Lower leg skin (tissue), 4 donors: ENCODE measurements at regions not wholly inside any gene's neighbourhood (a gene's known extent, or its start where the extent isn't known, plus 50 kb on each side); places are given as distances from the start of the nearest gene placed in this dataset.

Experiments used
- DNase-seq, 2 donors: peaks; one replicate each; pipeline ENCODE4 v3.0.0-alpha.2; 2019; ENCODE audit warnings: low spot score in 2 of 2
- H3K4me3 ChIP-seq: fragments of 200-600 bp; sonication (generic); 2 replicates; pipeline ENCODE4 v1.5.1; 2017; ENCODE audit warnings: mild to moderate bottlenecking, low read depth; ENCODE audit not compliant: poor library complexity, severe bottlenecking
- POLR2A ChIP-seq, 2 donors: fragments of 450-650 bp; IDR thresholded peaks; one replicate each; pipeline ENCODE4 v1.6.1; 2016 to 2017; ENCODE audit warnings: antibody characterized with exemption in 2 of 2, mild to moderate bottlenecking in 1 of 2, moderate library complexity in 1 of 2
- WGBS, 2 donors: methylation state at CpG; one replicate each; pipeline ENCODE4 v1.1.5; 2018; 5-methylcytosine and 5-hydroxymethylcytosine counted together
- intact Hi-C: fragments of 100-400 bp; cut with DNase I; formaldehyde crosslinking; loops from one replicate; pipeline ENCODE4 v1.15.0; 2023; ENCODE audit warnings: low total_unique reads
- TF ChIP-seq, protein P1 (sequence below), 3 donors: fragments of 450-650 bp; IDR thresholded peaks; one replicate each; pipeline ENCODE4 v1.5.1; 2016; ENCODE audit warnings: antibody characterized with exemption in 3 of 3, mild to moderate bottlenecking in 3 of 3, moderate library complexity in 2 of 3

DNA sequence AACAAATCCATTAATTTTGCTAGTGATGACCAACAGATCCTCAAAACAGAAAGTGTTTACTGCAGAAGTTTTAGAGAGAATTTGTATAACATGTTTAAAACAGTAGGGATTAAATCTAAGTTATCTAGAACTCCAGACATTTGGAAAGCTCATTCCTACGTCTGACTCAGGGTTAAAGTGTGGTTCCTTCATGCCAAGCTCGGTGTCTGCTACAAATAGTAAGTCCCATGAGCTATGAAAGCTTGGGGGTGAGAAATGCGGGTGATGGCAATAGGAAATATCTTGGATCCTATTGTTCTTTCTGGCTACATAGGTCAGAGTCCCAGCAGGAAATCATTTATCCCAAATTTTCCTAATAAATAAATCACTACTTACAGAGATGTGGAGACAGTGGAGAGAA, 867.1 kb downstream of the UQCRFS1 start:
- intact Hi-C loops: no loop called here
- WGBS, 2 donors: 62 to 66% methylated on average over 3 of the region's 3 CpGs
- no peak for TF ChIP-seq POLR2A (IDR thresholded peaks at IDR 0.05)
- TF ChIP-seq, protein P1, sequence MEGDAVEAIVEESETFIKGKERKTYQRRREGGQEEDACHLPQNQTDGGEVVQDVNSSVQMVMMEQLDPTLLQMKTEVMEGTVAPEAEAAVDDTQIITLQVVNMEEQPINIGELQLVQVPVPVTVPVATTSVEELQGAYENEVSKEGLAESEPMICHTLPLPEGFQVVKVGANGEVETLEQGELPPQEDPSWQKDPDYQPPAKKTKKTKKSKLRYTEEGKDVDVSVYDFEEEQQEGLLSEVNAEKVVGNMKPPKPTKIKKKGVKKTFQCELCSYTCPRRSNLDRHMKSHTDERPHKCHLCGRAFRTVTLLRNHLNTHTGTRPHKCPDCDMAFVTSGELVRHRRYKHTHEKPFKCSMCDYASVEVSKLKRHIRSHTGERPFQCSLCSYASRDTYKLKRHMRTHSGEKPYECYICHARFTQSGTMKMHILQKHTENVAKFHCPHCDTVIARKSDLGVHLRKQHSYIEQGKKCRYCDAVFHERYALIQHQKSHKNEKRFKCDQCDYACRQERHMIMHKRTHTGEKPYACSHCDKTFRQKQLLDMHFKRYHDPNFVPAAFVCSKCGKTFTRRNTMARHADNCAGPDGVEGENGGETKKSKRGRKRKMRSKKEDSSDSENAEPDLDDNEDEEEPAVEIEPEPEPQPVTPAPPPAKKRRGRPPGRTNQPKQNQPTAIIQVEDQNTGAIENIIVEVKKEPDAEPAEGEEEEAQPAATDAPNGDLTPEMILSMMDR (IDR thresholded peaks at IDR 0.05): no peak
- H3K4me3 ChIP-seq: no peak overlapping the region
- no peak for DNase-seq

DNA sequence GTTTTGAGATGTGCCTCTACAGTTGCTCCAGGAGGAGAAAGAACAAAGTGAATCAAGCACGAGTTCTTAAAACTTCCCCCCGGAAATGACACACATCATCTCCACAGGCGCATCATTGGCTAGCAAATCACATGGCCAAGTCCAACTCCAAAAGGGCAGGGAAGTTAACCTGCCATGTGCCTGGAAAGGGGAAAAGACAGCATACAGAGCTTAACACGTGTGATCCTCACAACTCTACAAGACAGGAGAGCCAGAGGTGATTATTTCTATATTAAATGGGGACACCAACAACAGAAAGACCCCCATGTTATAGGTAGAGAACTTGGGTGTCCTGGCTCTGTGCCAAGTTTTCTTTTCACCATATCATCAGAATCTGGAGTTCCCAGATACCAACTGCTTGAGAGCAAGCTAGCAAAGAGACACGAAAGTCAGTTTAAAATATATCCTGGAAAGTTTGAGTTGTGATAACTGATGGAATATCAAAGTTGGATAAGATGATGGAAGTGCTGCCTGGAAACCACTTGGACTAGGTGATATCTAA, 871.1 kb downstream of the UQCRFS1 start:
- intact Hi-C loops: no loop called here
- no peak overlapping the region for H3K4me3 ChIP-seq
- DNase-seq: no peak
- TF ChIP-seq POLR2A (IDR thresholded peaks at IDR 0.05): no peak
- TF ChIP-seq, protein P1 (IDR thresholded peaks at IDR 0.05): no peak
- WGBS, 2 donors: 79 to 89% methylated on average over 5 of the region's 5 CpGs

DNA sequence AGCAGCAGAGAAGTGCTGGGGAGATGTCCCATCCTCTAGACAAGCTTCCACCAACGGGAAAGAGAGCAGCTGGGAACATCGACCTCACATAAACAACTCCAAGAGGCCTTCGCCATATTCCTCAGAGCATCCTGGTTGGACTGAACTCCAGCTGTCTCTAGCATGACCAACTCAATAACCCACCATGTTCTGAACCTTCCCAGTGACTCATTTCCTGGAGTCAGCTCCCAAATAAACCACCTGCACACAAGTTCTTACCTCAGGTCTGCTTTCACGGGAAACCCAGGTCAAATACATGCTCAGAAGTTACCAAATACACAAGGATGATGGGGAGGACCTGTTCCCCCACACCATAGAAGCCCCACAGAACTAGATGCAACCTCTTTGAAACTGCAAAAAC, 878.5 kb downstream of the UQCRFS1 start:
- intact Hi-C loops: no loop called here
- 81 to 84% methylated on average over 4 of the region's 4 CpGs for WGBS, 2 donors
- no peak for DNase-seq
- H3K4me3 ChIP-seq: no peak overlapping the region
- TF ChIP-seq POLR2A (IDR thresholded peaks at IDR 0.05): no peak
- TF ChIP-seq, protein P1 (IDR thresholded peaks at IDR 0.05): no peak

DNA sequence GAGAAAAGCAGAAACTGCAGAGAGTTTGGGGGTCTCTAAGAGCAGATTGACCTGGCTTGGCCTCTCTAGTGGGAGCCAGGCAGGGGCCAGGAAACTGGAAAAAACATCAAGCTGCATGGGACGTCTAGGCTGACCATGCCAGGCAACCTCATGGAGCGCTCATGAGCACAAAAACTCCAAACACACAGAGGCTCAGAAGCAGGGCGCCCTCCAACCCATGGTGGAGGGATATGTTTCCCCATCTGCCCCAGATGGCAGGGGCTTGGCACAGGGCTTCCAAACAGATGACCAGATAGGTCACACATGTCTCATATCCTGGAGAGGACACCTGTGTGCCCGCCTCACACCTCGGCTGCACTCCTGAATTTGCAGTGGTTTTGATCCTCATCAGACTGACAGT, 879.0 kb downstream of the UQCRFS1 start:
- DNase-seq: no peak
- intact Hi-C loops: no loop called here
- 77 to 92% methylated on average over 5 of the region's 5 CpGs for WGBS, 2 donors
- no peak overlapping the region for H3K4me3 ChIP-seq
- TF ChIP-seq POLR2A (IDR thresholded peaks at IDR 0.05): no peak
- TF ChIP-seq, protein P1 (IDR thresholded peaks at IDR 0.05): no peak

DNA sequence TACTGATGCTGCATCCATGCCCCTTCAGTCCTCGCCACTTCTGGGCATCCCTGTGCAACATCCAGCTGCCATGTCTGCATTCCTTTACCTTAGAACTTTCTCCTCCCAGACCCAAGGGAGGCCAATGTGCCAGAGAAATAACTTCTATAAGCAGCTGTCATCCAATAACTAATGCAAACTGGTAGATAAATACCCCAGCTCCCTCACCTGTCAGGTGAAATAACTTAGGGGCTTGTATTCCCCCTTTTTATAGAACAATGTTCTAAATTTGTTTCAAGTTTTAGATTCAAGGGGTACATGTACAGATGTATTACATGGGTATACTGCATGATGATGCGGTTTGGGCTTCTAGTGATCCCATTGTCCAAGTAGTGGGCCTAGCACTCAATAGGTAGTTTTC, 880.1 kb downstream of the UQCRFS1 start:
- no peak for DNase-seq
- H3K4me3 ChIP-seq: no peak overlapping the region
- 84 to 90% methylated on average over 2 of the region's 2 CpGs for WGBS, 2 donors
- TF ChIP-seq POLR2A (IDR thresholded peaks at IDR 0.05): no peak
- TF ChIP-seq, protein P1 (IDR thresholded peaks at IDR 0.05): no peak
- intact Hi-C loops: no loop called here

DNA sequence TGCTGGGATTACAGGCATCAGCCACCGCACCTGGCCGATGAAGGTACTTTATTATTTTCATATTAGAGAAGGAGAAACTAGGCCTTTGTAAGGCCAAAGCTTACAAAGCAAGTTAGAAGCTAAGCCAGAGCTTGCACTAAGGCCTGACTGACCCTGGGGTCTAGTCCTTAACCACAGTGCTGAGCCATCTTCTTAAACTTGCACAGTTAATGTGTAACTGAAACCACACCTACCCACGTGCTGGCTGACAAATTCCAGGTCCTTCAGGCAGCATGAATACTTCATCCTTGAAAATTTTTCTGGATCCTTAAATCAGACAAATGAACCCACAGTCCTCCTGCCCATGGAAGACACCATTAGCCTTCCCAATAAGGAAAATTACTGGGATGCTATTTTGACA, 880.6 kb downstream of the UQCRFS1 start:
- WGBS, 2 donors: 85 to 89% methylated on average over 3 of the region's 3 CpGs
- DNase-seq: no peak
- H3K4me3 ChIP-seq: no peak overlapping the region
- TF ChIP-seq POLR2A (IDR thresholded peaks at IDR 0.05): no peak
- TF ChIP-seq, protein P1 (IDR thresholded peaks at IDR 0.05): no peak
- intact Hi-C loops: no loop called here
